GM10266 (cell line): ENCODE measurements at regions not wholly inside any gene's neighbourhood (a gene's known extent, or its start where the extent isn't known, plus 50 kb on each side); places are given as distances from the start of the nearest gene placed in this dataset.

Experiments
- DNase-seq: peaks from one replicate; pipeline ENCODE4 v3.0.0; 2012; ENCODE audit errors: extremely low spot score
- CTCF ChIP-seq: IDR thresholded peaks from 2 replicates; pipeline ENCODE4 v1.5.1; 2012; ENCODE audit warnings: mild to moderate bottlenecking, low read depth; ENCODE audit not compliant: control insufficient read depth, insufficient read depth; ENCODE audit errors: missing control alignments

- TF ChIP-seq CTCF = no peak
- DNase-seq = no peak
These were observed 260.3 kb downstream of the CCDC59 start for GRCh38 chr12:82097877-82098276.

GRCh38 chr12:82097438-82097837 lies 260.7 kb downstream of the CCDC59 start:
- TF ChIP-seq CTCF = no peak

GRCh38 chr12:82090165-82090564 lies 268.0 kb downstream of the CCDC59 start:
- no peak for DNase-seq
- TF ChIP-seq CTCF = no peak

More at GRCh38 chr12:82097438-82097837, 260.7 kb downstream of the CCDC59 start:
- DNase-seq = no peak

GRCh38 chr12:82089369-82090121 lies 268.6 kb downstream of the CCDC59 start:
- TF ChIP-seq CTCF = no peak
- no peak for DNase-seq

GRCh38 chr12:82082501-82082900 lies 275.7 kb downstream of the CCDC59 start:
- no peak for DNase-seq
- TF ChIP-seq CTCF = no peak

GRCh38 chr12:82069931-82070514 lies 288.2 kb downstream of the CCDC59 start:
- no peak for DNase-seq
- TF ChIP-seq CTCF = no peak

- no peak for DNase-seq
- no peak for TF ChIP-seq CTCF
These were observed 299.0 kb upstream of the PPFIA2 start for GRCh38 chr12:82058197-82058596.
